SK-N-MC (cell line): ENCODE measurements at regions not wholly inside any gene's neighbourhood (a gene's known extent, or its start where the extent isn't known, plus 50 kb on each side); places are given as distances from the start of the nearest gene placed in this dataset.
"Not testable (repeated sequence)": the region's sequence is repeated elsewhere in the genome, so short reads cannot be mapped to it uniquely, and the experiment has no call there.

Experiments
- DNase-seq: peaks from one replicate; pipeline ENCODE4 v3.0.0-alpha.2; 2011; ENCODE audit warnings: low read depth, low spot score
- H3K27ac ChIP-seq: fragments of 200-600 bp; sonication (generic); 2 replicates; pipeline ENCODE4 v1.5.1; 2016; ENCODE audit warnings: mixed run types
- H3K36me3 ChIP-seq: fragments of 200-600 bp; sonication (generic); 2 replicates; pipeline ENCODE4 v1.6.1; 2017; ENCODE audit warnings: antibody characterized with exemption, low read length, mixed read lengths; ENCODE audit not compliant: insufficient read depth
- H3K4me3 ChIP-seq: fragments of 200-600 bp; sonication (generic); 2 replicates; pipeline ENCODE4 v1.5.1; 2016
- H3K9ac ChIP-seq: fragments of 200-600 bp; sonication (generic); 2 replicates; pipeline ENCODE4 v1.8.0; 2017; ENCODE audit warnings: mixed run types, mixed read lengths; ENCODE audit not compliant: insufficient read length
- H3K9me3 ChIP-seq: fragments of 200-600 bp; sonication (generic); 2 replicates; pipeline ENCODE4 v1.6.1; 2017; ENCODE audit warnings: low read depth, mild to moderate bottlenecking, antibody characterized with exemption, low read length, moderate library complexity, mixed read lengths
- EZH2 ChIP-seq: fragments of 200-600 bp; sonication (generic); IDR thresholded peaks from one replicate; pipeline ENCODE4 v1.6.1; 2017; ENCODE audit warnings: antibody characterized with exemption
- FOXP2 ChIP-seq: optimal IDR thresholded peaks from 2 replicates; pipeline ENCODE3; 2011; ENCODE audit warnings: mild to moderate bottlenecking, moderate library complexity; ENCODE audit not compliant: insufficient read depth; ENCODE audit errors: extremely low read length, control extremely low read depth
- POLR2AphosphoS5 ChIP-seq: IDR thresholded peaks from 2 replicates; pipeline ENCODE4 v1.6.1; 2012; ENCODE audit warnings: mild to moderate bottlenecking, low read depth, low read length, borderline replicate concordance

DNA sequence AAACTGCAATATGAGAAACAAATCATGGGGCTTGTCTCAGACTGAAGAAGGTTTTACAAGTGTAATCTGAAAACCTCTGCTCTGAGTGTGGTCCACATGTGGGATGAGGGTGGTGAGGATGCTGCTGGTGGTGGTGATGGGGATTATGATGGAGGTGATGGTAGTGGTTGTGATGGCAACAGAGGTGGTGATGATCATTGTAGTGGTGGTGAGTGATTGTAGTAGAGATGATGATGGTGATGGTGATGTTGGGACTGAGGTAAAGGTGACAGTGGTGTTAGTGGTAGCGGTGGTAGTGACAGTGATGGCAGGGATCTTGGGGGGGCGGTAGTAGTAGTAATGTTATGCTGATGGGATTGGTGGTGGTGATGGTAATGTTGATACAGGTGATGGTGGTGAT lies 217.8 kb downstream of the ANAPC1 start:
- H3K9me3 ChIP-seq, result no peaks in the 10 kb centered on the region
- H3K9ac ChIP-seq, result no peak overlapping the region
- H3K36me3 ChIP-seq, result no peaks in the 10 kb centered on the region
- no peak for DNase-seq
- no peak overlapping the region for H3K27ac ChIP-seq
- TF ChIP-seq EZH2 (no peak), POLR2AphosphoS5 (no peak), FOXP2 (no peak)
- H3K4me3 ChIP-seq, result no peak overlapping the region

DNA sequence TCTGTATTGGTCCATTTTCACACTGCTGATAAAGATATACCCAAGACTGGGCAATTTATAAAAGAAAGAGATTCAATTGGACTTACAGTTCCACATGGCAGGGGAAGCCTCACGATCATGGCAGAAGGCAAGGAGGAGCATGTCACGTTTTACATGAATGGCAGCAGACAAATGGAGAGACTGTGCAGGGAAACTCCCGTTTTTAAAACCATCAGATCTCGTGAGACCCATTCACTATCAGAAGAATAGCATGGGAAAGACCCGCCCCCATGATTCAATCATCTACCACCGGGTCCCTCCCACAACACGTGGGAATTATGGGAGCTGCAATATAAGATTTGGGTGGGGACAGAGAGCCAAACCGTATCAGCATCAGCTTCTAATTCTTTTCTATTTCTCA lies 217.0 kb downstream of the ANAPC1 start:
- Histone ChIP-seq H3K4me3 (no peak overlapping the region), H3K36me3 (no peaks in the 10 kb centered on the region), H3K27ac (no peak overlapping the region), H3K9ac (no peak overlapping the region), H3K9me3 (no peaks in the 10 kb centered on the region)
- no peak for DNase-seq
- TF ChIP-seq EZH2 (no peak), FOXP2 (no peak), POLR2AphosphoS5 (no peak)

- no peak overlapping the region for H3K27ac ChIP-seq
- no peak overlapping the region for H3K9ac ChIP-seq
- H3K36me3 ChIP-seq, result no peaks in the 10 kb centered on the region
- no peak overlapping the region for H3K4me3 ChIP-seq
- H3K9me3 ChIP-seq, result no peaks in the 10 kb centered on the region
- no peak for DNase-seq
- no peak for TF ChIP-seq POLR2AphosphoS5
- no peak for TF ChIP-seq EZH2
- TF ChIP-seq FOXP2, result no peak
Measured at GRCh38 chr2:111667542-111668273, 216.3 kb downstream of the ANAPC1 start.

- no peak for TF ChIP-seq POLR2AphosphoS5
- no peak for TF ChIP-seq FOXP2
- no peak for TF ChIP-seq EZH2
- no peaks in the 10 kb centered on the region for H3K36me3 ChIP-seq
- DNase-seq, result no peak
- no peak overlapping the region for H3K9ac ChIP-seq
- no peak overlapping the region for H3K27ac ChIP-seq
- no peaks in the 10 kb centered on the region for H3K9me3 ChIP-seq
- H3K4me3 ChIP-seq, result no peak overlapping the region
Measured at GRCh38 chr2:111668274-111668616, 215.7 kb downstream of the ANAPC1 start.

- H3K9me3 ChIP-seq, result no peaks in the 10 kb centered on the region
- no peak overlapping the region for H3K9ac ChIP-seq
- no peaks in the 10 kb centered on the region for H3K36me3 ChIP-seq
- no peak for TF ChIP-seq EZH2
- TF ChIP-seq POLR2AphosphoS5, result no peak
- no peak for TF ChIP-seq FOXP2
- DNase-seq, result no peak
- H3K4me3 ChIP-seq, result no peak overlapping the region
- H3K27ac ChIP-seq, result no peak overlapping the region
Measured at GRCh38 chr2:111668741-111669140, 215.3 kb downstream of the ANAPC1 start.

GRCh38 chr2:111669928-111670695 lies 213.9 kb downstream of the ANAPC1 start:
- Histone ChIP-seq H3K9ac (no peak overlapping the region), H3K4me3 (no peak overlapping the region), H3K36me3 (no peaks in the 10 kb centered on the region), H3K9me3 (no peaks in the 10 kb centered on the region), H3K27ac (no peak overlapping the region)
- DNase-seq, result no peak
- TF ChIP-seq FOXP2 (no peak), POLR2AphosphoS5 (no peak), EZH2 (no peak)

DNA sequence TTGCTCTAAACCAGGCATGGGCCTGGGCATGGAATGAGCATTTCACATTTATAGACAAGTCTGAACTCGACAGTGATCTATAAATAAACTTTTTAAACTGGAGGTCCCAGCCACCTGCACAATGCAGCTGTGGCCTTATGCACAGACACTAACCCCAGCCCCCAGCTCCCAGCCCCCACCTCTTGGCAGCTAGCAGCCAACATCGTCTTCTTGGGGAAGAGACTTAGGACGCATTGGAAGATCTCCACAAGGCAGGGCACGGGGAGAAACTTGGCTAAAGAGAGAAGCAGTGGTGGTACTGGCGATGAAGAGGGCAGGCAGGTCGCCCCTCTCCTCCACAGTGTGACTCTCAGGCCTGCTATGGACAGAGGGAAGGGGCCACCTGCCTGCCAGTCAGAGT lies 213.2 kb downstream of the ANAPC1 start:
- DNase-seq, result no peak
- H3K36me3 ChIP-seq, result no peaks in the 10 kb centered on the region

GRCh38 chr2:111671426-111672150 lies 212.4 kb downstream of the ANAPC1 start:
- Histone ChIP-seq H3K9ac (no peak overlapping the region), H3K36me3 (no peaks in the 10 kb centered on the region), H3K27ac (no peak overlapping the region), H3K4me3 (no peak overlapping the region), H3K9me3 (no peaks in the 10 kb centered on the region)
- DNase-seq, result no peak
- TF ChIP-seq EZH2 (no peak), POLR2AphosphoS5 (no peak), FOXP2 (no peak)

More for the DNA sequence above, 213.2 kb downstream of the ANAPC1 start:
- no peaks in the 10 kb centered on the region for H3K9me3 ChIP-seq
- H3K9ac ChIP-seq, result no peak overlapping the region
- H3K4me3 ChIP-seq, result no peak overlapping the region
- H3K27ac ChIP-seq, result no peak overlapping the region
- TF ChIP-seq EZH2, result no peak
- no peak for TF ChIP-seq FOXP2
- TF ChIP-seq POLR2AphosphoS5, result no peak

GRCh38 chr2:111672641-111673040 lies 211.4 kb downstream of the ANAPC1 start:
- not testable (repeated sequence) for H3K4me3 ChIP-seq, H3K9ac ChIP-seq, DNase-seq

More at GRCh38 chr2:111672641-111673040, 211.4 kb downstream of the ANAPC1 start:
- H3K27ac ChIP-seq, H3K9me3 ChIP-seq, H3K36me3 ChIP-seq: not testable (repeated sequence)
